H1 (cell line): ENCODE measurements at regions not wholly inside any gene's neighbourhood (a gene's known extent, or its start where the extent isn't known, plus 50 kb on each side); places are given as distances from the start of the nearest gene placed in this dataset.

Experiments
- CTCF ChIA-PET: fragments of 300-600 bp; sonication (Branson Sonifier 250); formaldehyde crosslinking; loops from one replicate; lab custom pipeline; 2021; ENCODE audit not compliant: partially characterized antibody; lab: Charles Lee
- POLR2A ChIA-PET: fragments of 300-600 bp; sonication (Branson Sonifier 250); formaldehyde crosslinking; loops from one replicate; lab custom pipeline; 2021; ENCODE audit warnings: inconsistent platforms; ENCODE audit not compliant: partially characterized antibody; lab: Charles Lee
- DNase-seq, 2 experiments: peaks; one replicate each; pipeline versions ENCODE4 v3.0.0 to v3.0.0-alpha.2; 2010 to 2022; ENCODE audit warnings: low spot score in 2 of 2, low read depth in 1 of 2, mixed read lengths in 1 of 2
- FAIRE-seq: peaks from 2 replicates; lab custom pipeline; 2011; peaks lifted over from hg19 to GRCh38; lab: Jason Lieb, UNC
- H2AFZ ChIP-seq: 2 replicates; pipeline ENCODE4 v1.8.1; 2012; ENCODE audit warnings: low read length, inconsistent platforms
- H2AK5ac ChIP-seq: 2 replicates; pipeline ENCODE4 v1.6.1; 2013; ENCODE audit warnings: low read depth, low read length
- H2BK120ac ChIP-seq: replicated peaks from 2 replicates; pipeline ENCODE3; 2013; ENCODE audit warnings: low read depth, low read length, inconsistent platforms
- H2BK12ac ChIP-seq: 2 replicates; pipeline ENCODE4 v1.6.1; 2013; ENCODE audit warnings: low read depth, low read length
- H2BK15ac ChIP-seq: 2 replicates; pipeline ENCODE4 v1.6.1; 2013; ENCODE audit warnings: low read length
- H2BK20ac ChIP-seq: 2 replicates; pipeline ENCODE4 v1.6.1; 2013; ENCODE audit warnings: low read length
- H2BK5ac ChIP-seq: 2 replicates; pipeline ENCODE4 v1.6.1; 2013; ENCODE audit warnings: low read depth, low read length
- H3K14ac ChIP-seq: 2 replicates; pipeline ENCODE4 v1.6.1; 2013; ENCODE audit warnings: inconsistent platforms; ENCODE audit not compliant: insufficient read length
- H3K18ac ChIP-seq: 2 replicates; pipeline ENCODE4 v1.6.1; 2013; ENCODE audit warnings: low read length; ENCODE audit errors: extremely low read depth
- H3K23ac ChIP-seq: 2 replicates; pipeline ENCODE4 v1.6.1; 2013; ENCODE audit warnings: inconsistent platforms; ENCODE audit not compliant: insufficient read length
- H3K23me2 ChIP-seq: 2 replicates; pipeline ENCODE4 v1.6.1; 2013; ENCODE audit warnings: low read depth, low read length
- H3K27ac ChIP-seq: 2 replicates; pipeline ENCODE4 v1.6.1; 2011; ENCODE audit warnings: low read depth, low read length, inconsistent platforms
- H3K27me3 ChIP-seq, 4 experiments: replicated peaks in 1 of 4; 1 replicate in 1 of 4; 2 replicates in 3 of 4; pipeline versions ENCODE4 v1.6.1 to v1.8.1; 2011 to 2013; ENCODE audit warnings: low read length in 3 of 4, mild to moderate bottlenecking in 3 of 4, inconsistent platforms in 2 of 4, mixed read lengths in 2 of 4, moderate library complexity in 1 of 4; ENCODE audit not compliant: control insufficient read depth in 3 of 4, insufficient read depth in 3 of 4; ENCODE audit errors: extremely low read depth in 1 of 4
- H3K36me3 ChIP-seq, 4 experiments: 2 replicates each; pipeline versions ENCODE4 v1.6.1 to v1.8.1; 2011 to 2013; ENCODE audit warnings: mild to moderate bottlenecking in 4 of 4, low read length in 3 of 4, moderate library complexity in 2 of 4, control low read depth in 1 of 4, inconsistent platforms in 1 of 4; ENCODE audit not compliant: insufficient read depth in 4 of 4, control insufficient read depth in 2 of 4
- H3K4ac ChIP-seq: replicated peaks from 2 replicates; pipeline ENCODE3; 2013; ENCODE audit warnings: low read length, low read depth, mixed read lengths, inconsistent platforms; ENCODE audit not compliant: insufficient read length
- H3K4me1 ChIP-seq, 4 experiments: replicated peaks in 1 of 4; 1 replicate in 1 of 4; 2 replicates in 3 of 4; pipeline versions ENCODE4 v1.6.1 to v1.8.1; 2011 to 2013; ENCODE audit warnings: low read length in 3 of 4, inconsistent platforms in 2 of 4, mixed read lengths in 1 of 4; ENCODE audit not compliant: insufficient read depth in 4 of 4, control insufficient read depth in 3 of 4
- H3K4me2 ChIP-seq, 2 experiments: 2 replicates each; pipeline versions ENCODE4 v1.6.1 to v1.8.1; 2011 to 2013; ENCODE audit warnings: low read depth in 2 of 2, low read length in 2 of 2, control low read depth in 1 of 2, inconsistent platforms in 1 of 2, mild to moderate bottlenecking in 1 of 2; ENCODE audit not compliant: insufficient read depth in 1 of 2
- H3K4me3 ChIP-seq, 4 experiments: fragments of 200-600, 300-600 bp in 1 of 4; sonication (generic), shearing (Covaris generic), sonication (Bioruptor Twin) in 1 of 4; 2 replicates each; pipeline versions ENCODE4 v1.5.1 to v1.8.1; 2011 to 2016; ENCODE audit warnings: low read length in 4 of 4, low read depth in 3 of 4, control low read depth in 2 of 4, inconsistent platforms in 2 of 4, mild to moderate bottlenecking in 2 of 4, mixed read lengths in 1 of 4, moderate library complexity in 1 of 4; ENCODE audit not compliant: insufficient read depth in 2 of 4; ENCODE audit errors: extremely low read depth in 1 of 4
- H3K56ac ChIP-seq: replicated peaks from 2 replicates; pipeline ENCODE3; 2013; ENCODE audit warnings: low read depth, mild to moderate bottlenecking, mixed read lengths, low read length, inconsistent platforms; ENCODE audit not compliant: insufficient read length
- H3K79me1 ChIP-seq: 2 replicates; pipeline ENCODE4 v1.6.1; 2013; ENCODE audit warnings: low read depth, low read length, control low read depth
- H3K79me2 ChIP-seq, 2 experiments: 2 replicates each; pipeline versions ENCODE4 v1.6.1 to v1.8.1; 2012 to 2013; ENCODE audit warnings: low read length in 2 of 2, mild to moderate bottlenecking in 2 of 2, inconsistent platforms in 1 of 2; ENCODE audit not compliant: insufficient read depth in 2 of 2, control insufficient read depth in 1 of 2
- H3K9ac ChIP-seq, 4 experiments: replicated peaks in 1 of 4; 1 replicate in 1 of 4; 2 replicates in 3 of 4; pipeline versions ENCODE4 v1.6.1 to v1.8.1; 2011 to 2013; ENCODE audit warnings: low read depth in 3 of 4, low read length in 3 of 4, control low read depth in 2 of 4, mild to moderate bottlenecking in 2 of 4, moderate library complexity in 2 of 4, inconsistent platforms in 1 of 4; ENCODE audit errors: extremely low read depth in 1 of 4
- H3K9me3 ChIP-seq, 2 experiments: 2 replicates each; pipeline versions ENCODE4 v1.6.1 to v1.8.1; 2012 to 2013; ENCODE audit warnings: mild to moderate bottlenecking in 2 of 2, moderate library complexity in 2 of 2, control low read depth in 1 of 2, inconsistent platforms in 1 of 2, low read depth in 1 of 2, low read length in 1 of 2, mixed read lengths in 1 of 2; ENCODE audit not compliant: insufficient read depth in 2 of 2
- H4K20me1 ChIP-seq, 2 experiments: replicated peaks in 1 of 2; 2 replicates each; pipeline versions ENCODE3 to v1.8.1; 2011 to 2013; ENCODE audit warnings: inconsistent platforms in 2 of 2, low read length in 2 of 2, mild to moderate bottlenecking in 1 of 2; ENCODE audit not compliant: insufficient read depth in 2 of 2, control insufficient read depth in 1 of 2
- H4K5ac ChIP-seq: 2 replicates; pipeline ENCODE4 v1.6.1; 2013; ENCODE audit warnings: low read length, low read depth, mixed read lengths, inconsistent platforms; ENCODE audit not compliant: insufficient read length
- H4K8ac ChIP-seq: 2 replicates; pipeline ENCODE4 v1.8.0; 2013; ENCODE audit warnings: mild to moderate bottlenecking, moderate library complexity, low read length, inconsistent platforms; ENCODE audit not compliant: insufficient read depth; ENCODE audit errors: extremely low read depth
- H4K91ac ChIP-seq: replicated peaks from 2 replicates; pipeline ENCODE3; 2013; ENCODE audit warnings: low read length, mixed read lengths, inconsistent platforms; ENCODE audit not compliant: insufficient read length
- BACH1 ChIP-seq: IDR thresholded peaks from 2 replicates; pipeline ENCODE4 v1.6.1; 2012; ENCODE audit warnings: low read length, improper control_type of control experiment
- CTCF ChIP-seq, 3 experiments: IDR thresholded peaks; 1 replicate in 2 of 3; 2 replicates in 1 of 3; pipeline versions ENCODE4 v1.5.1 to v1.6.1; 2011; ENCODE audit warnings: low read length in 3 of 3, mild to moderate bottlenecking in 3 of 3, inconsistent platforms in 2 of 3, low read depth in 1 of 3, moderate library complexity in 1 of 3; ENCODE audit not compliant: insufficient read depth in 1 of 3; ENCODE audit errors: control extremely low read depth in 1 of 3
- EGR1 ChIP-seq: IDR thresholded peaks from 2 replicates; pipeline ENCODE4 v1.6.1; 2011; ENCODE audit warnings: low read depth, low read length, borderline replicate concordance
- GTF2F1 ChIP-seq: IDR thresholded peaks from 2 replicates; pipeline ENCODE4 v1.6.1; 2012; ENCODE audit warnings: low read depth, low read length, improper control_type of control experiment, borderline replicate concordance
- POU5F1 ChIP-seq: IDR thresholded peaks from 2 replicates; pipeline ENCODE4 v1.6.1; 2011; ENCODE audit warnings: low read depth, mild to moderate bottlenecking, low read length, moderate library complexity
- RBBP5 ChIP-seq: IDR thresholded peaks from 2 replicates; pipeline ENCODE4 v1.7.1; 2012; ENCODE audit warnings: low read depth, mild to moderate bottlenecking, inconsistent platforms, low read length, moderate library complexity, borderline replicate concordance
- SIN3A ChIP-seq, 2 experiments: IDR thresholded peaks in 1 of 2; conservative IDR thresholded peaks in 1 of 2; 2 replicates each; pipeline ENCODE4 v1.6.1; 2011 to 2012; ENCODE audit warnings: low read length in 2 of 2, improper control_type of control experiment in 1 of 2, low read depth in 1 of 2, mild to moderate bottlenecking in 1 of 2
- SIX5 ChIP-seq: IDR thresholded peaks from 2 replicates; pipeline ENCODE4 v1.6.1; 2011; ENCODE audit warnings: mild to moderate bottlenecking, low read depth, low read length
- ZNF274 ChIP-seq: IDR thresholded peaks from 2 replicates; pipeline ENCODE4 v1.7.0; 2012; ENCODE audit warnings: low read length, borderline replicate concordance; ENCODE audit errors: extremely low read depth
- WGBS, 2 experiments: shearing (Covaris generic) in 1 of 2; methylation state at CpG; one replicate each; pipeline versions ENCODE4 v1.1.6 to v1.1.7; 2013 to 2015; ENCODE audit warnings: low lambda C conversion rate in 2 of 2, mixed read lengths in 2 of 2, inconsistent platforms in 1 of 2, low coverage in 1 of 2, missing lambda C conversion rate in 1 of 2; ENCODE audit not compliant: insufficient replicate concordance in 2 of 2, insufficient coverage in 1 of 2, insufficient read length in 1 of 2; ENCODE audit errors: extremely low coverage in 1 of 2, missing lambda C conversion rate in 1 of 2; 5-methylcytosine and 5-hydroxymethylcytosine counted together
- TF ChIP-seq, protein P1 (sequence below): IDR thresholded peaks from 2 replicates; pipeline ENCODE4 v1.6.1; 2011; ENCODE audit warnings: low read length, improper control_type of control experiment

DNA sequence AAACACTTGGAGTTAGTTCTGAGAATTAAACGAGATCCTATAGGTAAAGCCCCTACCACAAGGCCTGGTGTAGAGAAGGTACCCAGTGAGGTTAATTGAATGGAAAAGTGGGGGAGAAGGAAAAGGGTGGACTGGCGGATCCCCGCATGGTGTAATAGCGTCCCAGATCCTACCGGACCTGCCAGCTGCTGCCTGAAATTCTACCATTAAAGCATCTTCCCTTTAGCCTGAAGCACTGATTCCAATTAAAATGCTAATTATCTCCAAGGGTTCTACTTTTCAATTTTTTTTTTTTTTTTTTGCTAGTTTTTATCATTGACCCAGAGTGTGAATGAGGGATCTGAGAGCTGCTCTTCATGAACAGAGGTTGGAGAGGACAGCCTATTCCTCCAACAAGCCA lies 237.9 kb downstream of the TLE3 start:
- no peak overlapping the region for H4K5ac ChIP-seq
- DNase-seq, result no peak
- no peak overlapping the region for H3K14ac ChIP-seq
- H3K4me1 ChIP-seq, result peaks cover 0 to 4% (median 0%) of the 10 kb centered on the region in 4 experiments; a peak in 1 of 7 replicates
- H2BK15ac ChIP-seq, result no peak overlapping the region
- no peaks in the 10 kb centered on the region for H3K36me3 ChIP-seq
- no peak overlapping the region for H3K4me3 ChIP-seq
- no peak overlapping the region for H4K91ac ChIP-seq
- H3K23ac ChIP-seq, result no peak overlapping the region
- H3K56ac ChIP-seq, result no peak overlapping the region
- no peak overlapping the region for H3K18ac ChIP-seq
- no peak for FAIRE-seq
- CTCF ChIA-PET, result interaction anchor here (0.5 to 1.9 kb wide), 3 partner anchors 16 to 54 kb away, joined by 3 to 5 read pairs (median 4); no protein-coding TSS in a partner anchor
- H3K27ac ChIP-seq, result no peak overlapping the region
- H4K8ac ChIP-seq, result no peak overlapping the region
- H3K4ac ChIP-seq, result no peak overlapping the region
- H2AK5ac ChIP-seq, result no peak overlapping the region
- no peak for TF ChIP-seq SIX5
- TF ChIP-seq GTF2F1, result no peak
- no peak for TF ChIP-seq CTCF (IDR thresholded peaks at IDR 0.05; ENCODE audit: control extremely low read depth in 1 of 3, insufficient read depth in 1 of 3, low read depth in 1 of 3, low read length in 3 of 3)
- no peak for TF ChIP-seq RBBP5
- TF ChIP-seq POU5F1, result no peak
- no peak for TF ChIP-seq SIN3A (conservative IDR thresholded peaks at IDR 0.05 in 1 of 2, IDR thresholded peaks at IDR 0.05 in 1 of 2; ENCODE audit: low read depth in 1 of 2, low read length in 2 of 2)
- no peak for TF ChIP-seq BACH1
- no peak for TF ChIP-seq EGR1
- TF ChIP-seq, protein P1, sequence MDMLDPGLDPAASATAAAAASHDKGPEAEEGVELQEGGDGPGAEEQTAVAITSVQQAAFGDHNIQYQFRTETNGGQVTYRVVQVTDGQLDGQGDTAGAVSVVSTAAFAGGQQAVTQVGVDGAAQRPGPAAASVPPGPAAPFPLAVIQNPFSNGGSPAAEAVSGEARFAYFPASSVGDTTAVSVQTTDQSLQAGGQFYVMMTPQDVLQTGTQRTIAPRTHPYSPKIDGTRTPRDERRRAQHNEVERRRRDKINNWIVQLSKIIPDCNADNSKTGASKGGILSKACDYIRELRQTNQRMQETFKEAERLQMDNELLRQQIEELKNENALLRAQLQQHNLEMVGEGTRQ, result no peak
- TF ChIP-seq ZNF274, result no peak
- H3K4me2 ChIP-seq, result no peak overlapping the region
- POLR2A ChIA-PET, result interaction anchor here (0.7 kb wide), 1 partner anchor 29 kb away, joined by 3 read pairs; no protein-coding TSS in a partner anchor
- H2BK20ac ChIP-seq, result no peak overlapping the region
- no peak overlapping the region for H3K9ac ChIP-seq
- H2BK12ac ChIP-seq, result no peak overlapping the region
- no peak overlapping the region for H2AFZ ChIP-seq
- WGBS, 2 experiments, result 96% methylated on average over 5 of the region's 5 CpGs; no CpG with 5 or more reads in 1 of the 2 experiments
- no peak overlapping the region for H2BK5ac ChIP-seq
- H3K9me3 ChIP-seq, result no peaks in the 10 kb centered on the region
- no peaks in the 10 kb centered on the region for H3K79me1 ChIP-seq
- H3K27me3 ChIP-seq, result no peaks in the 10 kb centered on the region; a peak in 1 of 7 replicates
- 0 out of 2 replicates have a peak, but pooled peaks cover 1% of the 10 kb centered on the region for H3K23me2 ChIP-seq
- no peaks in the 10 kb centered on the region for H4K20me1 ChIP-seq
- H2BK120ac ChIP-seq, result no peak overlapping the region
- no peaks in the 10 kb centered on the region for H3K79me2 ChIP-seq
